ENCODE measurements at regions not wholly inside any gene's neighbourhood (a gene's known extent, or its start where the extent isn't known, plus 50 kb on each side); places are given as distances from the start of the nearest gene placed in this dataset.

DNA sequence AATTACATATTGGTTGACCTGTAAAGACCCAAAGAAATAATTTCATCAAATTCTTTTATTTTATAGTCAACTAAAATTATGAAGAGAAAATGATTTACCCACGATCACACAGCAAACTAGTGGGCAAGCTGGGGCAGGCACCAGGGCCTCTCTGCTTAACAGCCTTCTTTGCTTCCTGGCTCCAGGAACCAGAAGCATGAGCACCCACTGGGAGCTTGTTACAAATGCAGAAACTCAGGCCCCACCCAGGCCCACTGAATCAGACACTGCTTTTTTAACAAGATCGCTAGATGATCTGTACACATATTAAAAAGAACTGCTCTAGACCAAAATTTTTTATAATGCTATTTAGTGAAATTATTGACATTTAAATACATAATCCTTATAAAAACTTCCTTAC is 95.0 kb downstream of the GEMIN8 start:
- Histone ChIP-seq H3K27ac (replicated peaks) (no peak overlapping the region), H3K27me3 (ENCODE audit: insufficient read depth, poor library complexity, severe bottlenecking) (peaks cover 30% of the 10 kb centered on the region), H3K4me3 (replicated peaks; ENCODE audit: insufficient read depth, low read length) (no peak overlapping the region)
- TF ChIP-seq POLR2AphosphoS5 (IDR thresholded peaks at IDR 0.05; ENCODE audit: low read depth) (no peak), SPI1 (IDR thresholded peaks at IDR 0.05; ENCODE audit: borderline replicate concordance, low read depth) (no peak), GABPA (IDR thresholded peaks at IDR 0.05; ENCODE audit: low read depth) (no peak), REST (IDR thresholded peaks at IDR 0.05; ENCODE audit: insufficient replicate concordance, low read depth) (no peak)
- TF ChIP-seq, protein P1, sequence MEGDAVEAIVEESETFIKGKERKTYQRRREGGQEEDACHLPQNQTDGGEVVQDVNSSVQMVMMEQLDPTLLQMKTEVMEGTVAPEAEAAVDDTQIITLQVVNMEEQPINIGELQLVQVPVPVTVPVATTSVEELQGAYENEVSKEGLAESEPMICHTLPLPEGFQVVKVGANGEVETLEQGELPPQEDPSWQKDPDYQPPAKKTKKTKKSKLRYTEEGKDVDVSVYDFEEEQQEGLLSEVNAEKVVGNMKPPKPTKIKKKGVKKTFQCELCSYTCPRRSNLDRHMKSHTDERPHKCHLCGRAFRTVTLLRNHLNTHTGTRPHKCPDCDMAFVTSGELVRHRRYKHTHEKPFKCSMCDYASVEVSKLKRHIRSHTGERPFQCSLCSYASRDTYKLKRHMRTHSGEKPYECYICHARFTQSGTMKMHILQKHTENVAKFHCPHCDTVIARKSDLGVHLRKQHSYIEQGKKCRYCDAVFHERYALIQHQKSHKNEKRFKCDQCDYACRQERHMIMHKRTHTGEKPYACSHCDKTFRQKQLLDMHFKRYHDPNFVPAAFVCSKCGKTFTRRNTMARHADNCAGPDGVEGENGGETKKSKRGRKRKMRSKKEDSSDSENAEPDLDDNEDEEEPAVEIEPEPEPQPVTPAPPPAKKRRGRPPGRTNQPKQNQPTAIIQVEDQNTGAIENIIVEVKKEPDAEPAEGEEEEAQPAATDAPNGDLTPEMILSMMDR (IDR thresholded peaks at IDR 0.05; ENCODE audit: insufficient read depth, low read length) = no peak
- DNase-seq (ENCODE audit: low read depth in 1 of 2, low spot score in 1 of 2) = no peak

GRCh38 chrX:13933851-13934250 is 95.8 kb downstream of the GEMIN8 start:
- no peak for DNase-seq (ENCODE audit: low read depth in 1 of 2, low spot score in 1 of 2)
- peaks cover 21% of the 10 kb centered on the region for H3K27me3 ChIP-seq (ENCODE audit: insufficient read depth, poor library complexity, severe bottlenecking)
- TF ChIP-seq, protein P1 (IDR thresholded peaks at IDR 0.05; ENCODE audit: insufficient read depth, low read length) = no peak
- no peak for TF ChIP-seq SPI1 (IDR thresholded peaks at IDR 0.05; ENCODE audit: borderline replicate concordance, low read depth)
- TF ChIP-seq POLR2AphosphoS5 (IDR thresholded peaks at IDR 0.05; ENCODE audit: low read depth) = no peak
- no peak for TF ChIP-seq GABPA (IDR thresholded peaks at IDR 0.05; ENCODE audit: low read depth)
- H3K4me3 ChIP-seq (replicated peaks; ENCODE audit: insufficient read depth, low read length) = no peak overlapping the region
- H3K27ac ChIP-seq (replicated peaks) = no peak overlapping the region

DNA sequence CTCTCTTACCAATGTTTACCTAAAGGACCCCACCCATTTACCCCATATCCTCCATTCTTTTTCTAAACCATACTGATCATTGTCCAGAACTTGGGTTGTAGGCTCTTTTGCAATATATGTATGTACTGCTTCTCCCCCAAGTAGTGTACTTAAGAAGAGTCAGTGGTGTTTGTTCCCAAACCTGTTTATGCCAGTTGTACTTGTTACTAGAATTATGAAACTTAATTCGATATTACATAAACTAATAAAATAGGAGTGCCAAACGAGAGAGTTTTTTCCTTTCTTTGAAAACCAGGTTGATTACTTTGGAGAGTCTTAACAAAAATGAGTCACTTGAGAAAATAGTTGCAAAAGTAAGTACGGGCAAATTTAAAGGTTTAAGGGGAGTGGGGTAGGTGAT is 96.3 kb downstream of the GEMIN8 start:
- no peak for TF ChIP-seq GABPA (IDR thresholded peaks at IDR 0.05; ENCODE audit: low read depth)
- no peak for TF ChIP-seq POLR2AphosphoS5 (IDR thresholded peaks at IDR 0.05; ENCODE audit: low read depth)
- TF ChIP-seq SPI1 (IDR thresholded peaks at IDR 0.05; ENCODE audit: borderline replicate concordance, low read depth) = no peak
- TF ChIP-seq, protein P1 (IDR thresholded peaks at IDR 0.05; ENCODE audit: insufficient read depth, low read length) = no peak
- TF ChIP-seq REST (IDR thresholded peaks at IDR 0.05; ENCODE audit: insufficient replicate concordance, low read depth) = no peak
- Histone ChIP-seq H3K4me3 (replicated peaks; ENCODE audit: insufficient read depth, low read length) (no peak overlapping the region), H3K27me3 (ENCODE audit: insufficient read depth, poor library complexity, severe bottlenecking) (peaks cover 23% of the 10 kb centered on the region), H3K27ac (replicated peaks) (no peak overlapping the region)
- DNase-seq (ENCODE audit: low read depth in 1 of 2, low spot score in 1 of 2) = no peak

DNA sequence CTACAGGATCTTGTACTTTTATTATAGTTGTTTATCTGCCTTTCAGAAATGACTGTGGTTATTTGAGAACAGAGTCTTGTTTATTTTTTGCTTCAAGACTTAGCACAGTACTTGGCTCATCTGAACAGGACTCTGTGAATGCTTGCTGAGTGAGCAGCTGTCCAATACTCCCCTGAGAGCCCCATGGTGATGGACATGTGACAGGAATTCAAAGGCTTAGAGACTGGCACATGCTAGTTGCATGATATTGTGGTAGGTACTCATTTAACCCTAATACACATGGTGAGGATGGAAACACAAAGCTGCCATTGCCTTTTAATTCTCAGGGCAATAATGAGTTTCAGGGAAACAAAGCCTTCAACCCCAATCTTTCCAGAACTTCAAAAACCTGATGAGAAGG is 97.3 kb downstream of the GEMIN8 start:
- H3K27ac ChIP-seq (replicated peaks) = no peak overlapping the region
- DNase-seq (ENCODE audit: low read depth in 1 of 2, low spot score in 1 of 2) = no peak
- TF ChIP-seq REST (IDR thresholded peaks at IDR 0.05; ENCODE audit: insufficient replicate concordance, low read depth) = no peak
- TF ChIP-seq, protein P1 (IDR thresholded peaks at IDR 0.05; ENCODE audit: insufficient read depth, low read length) = no peak
- no peak for TF ChIP-seq SPI1 (IDR thresholded peaks at IDR 0.05; ENCODE audit: borderline replicate concordance, low read depth)
- no peak for TF ChIP-seq GABPA (IDR thresholded peaks at IDR 0.05; ENCODE audit: low read depth)
- TF ChIP-seq POLR2AphosphoS5 (IDR thresholded peaks at IDR 0.05; ENCODE audit: low read depth) = no peak
- H3K4me3 ChIP-seq (replicated peaks; ENCODE audit: insufficient read depth, low read length) = no peak overlapping the region
- H3K27me3 ChIP-seq (ENCODE audit: insufficient read depth, poor library complexity, severe bottlenecking) = peaks cover 20% of the 10 kb centered on the region

Measured in HL-60 (cell line).